DMS53 (cell line): ENCODE measurements at regions not wholly inside any gene's neighbourhood (a gene's known extent, or its start where the extent isn't known, plus 50 kb on each side); places are given as distances from the start of the nearest gene placed in this dataset.
"Not testable (repeated sequence)": the region's sequence is repeated elsewhere in the genome, so short reads cannot be mapped to it uniquely, and the experiment has no call there.

Source experiments
- DNase-seq: peaks from one replicate; lab custom pipeline; 2025; lab: John Stamatoyannopoulos, UW

DNA sequence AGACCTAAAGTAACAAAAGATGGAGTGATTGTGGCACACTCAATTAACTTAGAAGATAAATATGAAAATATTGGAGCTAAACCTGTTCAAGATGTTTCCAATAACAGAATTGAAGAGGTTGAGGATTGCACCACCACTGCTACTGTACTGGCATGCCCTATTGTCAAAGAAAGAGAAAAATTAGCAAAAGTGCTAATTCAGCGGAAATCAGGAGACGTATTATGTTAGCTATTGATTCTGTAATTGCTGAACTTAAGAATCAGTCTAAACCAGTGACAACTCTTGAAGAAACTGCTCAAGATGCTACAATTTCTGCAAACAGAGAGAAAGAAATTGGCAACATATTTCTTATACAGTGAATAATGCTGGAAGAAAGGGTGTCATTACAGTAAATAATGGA is 754.4 kb downstream of the CDH18 start:
- DNase-seq = no peak

- no peak for DNase-seq
Measured at GRCh38 chr5:19235101-19235584, 752.9 kb downstream of the CDH18 start.

- DNase-seq = peak; percentile 56
Measured at GRCh38 chr5:19240170-19240569, 747.8 kb downstream of the CDH18 start.

- DNase-seq = no peak
Measured at GRCh38 chr5:19241690-19242089, 746.3 kb downstream of the CDH18 start.

- DNase-seq = not testable (repeated sequence)
Measured at GRCh38 chr5:19246191-19246590, 741.8 kb downstream of the CDH18 start.

DNA sequence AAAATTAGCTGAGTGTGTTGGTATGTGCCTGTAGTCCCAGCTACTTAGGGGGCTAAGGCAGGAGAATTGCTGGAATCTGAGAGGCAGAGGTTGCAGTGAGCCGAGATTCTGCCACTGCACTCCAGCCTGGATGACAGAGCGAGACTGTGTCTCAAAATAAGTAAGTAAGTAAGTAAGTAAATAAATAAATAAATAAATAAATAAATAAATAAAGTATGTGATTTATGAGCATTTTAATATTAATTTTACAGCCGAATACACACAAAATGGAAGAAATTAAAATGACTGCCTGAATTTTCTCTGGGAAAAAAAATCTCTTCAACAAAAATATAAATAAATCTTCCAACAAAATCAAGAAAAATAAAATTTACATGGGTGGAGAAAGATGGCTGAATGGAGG is 740.7 kb downstream of the CDH18 start:
- DNase-seq = no peak

GRCh38 chr5:19256036-19256435 is 732.0 kb downstream of the CDH18 start:
- no peak for DNase-seq

GRCh38 chr5:19258686-19259085 is 729.3 kb downstream of the CDH18 start:
- peak; percentile 15 for DNase-seq

DNA sequence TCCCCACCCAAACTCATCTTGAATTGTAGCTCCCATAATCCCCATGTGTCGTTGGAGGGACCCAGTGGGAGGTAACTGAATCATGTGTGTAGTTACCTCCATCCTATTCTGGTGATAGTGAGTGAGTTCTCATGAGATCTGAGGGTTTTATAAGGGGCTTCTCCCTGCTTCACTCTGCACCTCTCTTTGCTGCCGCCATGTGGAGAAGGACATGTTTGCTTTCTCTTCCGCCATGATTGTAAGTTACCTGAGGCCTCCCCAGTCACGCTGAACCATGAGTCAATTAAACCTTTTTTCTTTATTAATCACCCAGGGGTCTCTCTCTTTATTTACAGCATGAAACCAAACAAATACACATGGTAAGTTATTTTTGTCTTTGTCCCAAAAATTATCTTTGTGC is 726.1 kb downstream of the CDH18 start:
- DNase-seq = peak; percentile 9

DNA sequence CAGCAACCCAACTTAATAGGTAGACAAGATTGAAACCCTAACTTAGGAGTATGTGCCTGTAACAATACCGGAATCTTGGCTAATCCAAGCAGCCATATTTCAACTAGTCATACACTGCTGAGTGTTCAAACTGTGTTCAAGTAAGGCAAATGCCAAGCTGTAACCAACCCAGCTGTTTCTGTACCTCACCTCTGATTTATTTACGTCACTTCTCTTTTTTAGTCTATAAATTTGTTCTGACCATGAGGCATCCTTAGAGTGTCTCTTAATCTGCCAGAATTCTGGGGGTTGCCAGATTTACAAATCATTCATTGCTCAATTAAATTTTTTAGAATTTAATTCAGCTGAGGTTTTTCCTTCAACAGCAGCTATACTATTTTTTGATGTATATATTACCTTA is 723.2 kb downstream of the CDH18 start:
- DNase-seq = no peak

GRCh38 chr5:19266791-19267190 is 721.2 kb downstream of the CDH18 start:
- DNase-seq = no peak

DNA sequence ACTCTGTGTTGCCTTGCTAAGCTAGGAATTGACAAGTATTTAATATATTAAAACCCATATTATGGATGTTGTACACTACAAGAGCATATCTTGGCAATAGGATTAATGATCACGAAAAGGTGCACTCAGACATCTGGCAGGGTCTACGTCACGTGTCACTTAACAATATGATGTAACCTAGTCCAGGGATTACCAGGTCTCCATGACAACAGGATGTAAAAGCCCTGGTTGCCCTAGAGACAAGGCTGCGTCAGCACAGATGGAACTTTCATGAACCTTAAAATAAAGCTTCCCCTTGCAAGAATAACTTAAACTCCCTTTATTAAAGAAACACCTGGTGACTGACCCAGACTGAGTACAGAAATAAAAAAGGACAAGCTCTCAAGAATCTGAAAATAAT is 717.8 kb downstream of the CDH18 start:
- DNase-seq = peak; percentile 88

DNA sequence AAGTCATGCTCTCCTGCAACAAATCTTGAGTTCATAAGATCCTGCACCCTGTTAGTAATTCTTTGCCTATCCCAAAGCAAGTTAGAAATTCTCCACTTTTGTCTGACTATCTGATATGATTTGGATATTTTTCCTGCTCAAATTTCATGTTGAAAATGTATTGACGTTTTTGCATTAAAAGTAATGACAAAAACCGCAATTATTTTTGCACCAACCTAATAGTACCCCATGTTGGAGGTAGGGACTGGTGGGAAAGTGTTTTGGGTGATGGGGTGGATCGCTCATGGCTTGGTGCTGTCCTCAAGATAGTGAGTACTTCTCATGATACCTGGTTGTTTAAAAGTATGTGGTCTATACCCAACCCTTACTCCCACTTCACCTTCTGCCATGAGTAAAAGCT is 713.4 kb downstream of the CDH18 start:
- no peak for DNase-seq

- no peak for DNase-seq
Measured at GRCh38 chr5:19285286-19285685, 702.7 kb downstream of the CDH18 start.

DNA sequence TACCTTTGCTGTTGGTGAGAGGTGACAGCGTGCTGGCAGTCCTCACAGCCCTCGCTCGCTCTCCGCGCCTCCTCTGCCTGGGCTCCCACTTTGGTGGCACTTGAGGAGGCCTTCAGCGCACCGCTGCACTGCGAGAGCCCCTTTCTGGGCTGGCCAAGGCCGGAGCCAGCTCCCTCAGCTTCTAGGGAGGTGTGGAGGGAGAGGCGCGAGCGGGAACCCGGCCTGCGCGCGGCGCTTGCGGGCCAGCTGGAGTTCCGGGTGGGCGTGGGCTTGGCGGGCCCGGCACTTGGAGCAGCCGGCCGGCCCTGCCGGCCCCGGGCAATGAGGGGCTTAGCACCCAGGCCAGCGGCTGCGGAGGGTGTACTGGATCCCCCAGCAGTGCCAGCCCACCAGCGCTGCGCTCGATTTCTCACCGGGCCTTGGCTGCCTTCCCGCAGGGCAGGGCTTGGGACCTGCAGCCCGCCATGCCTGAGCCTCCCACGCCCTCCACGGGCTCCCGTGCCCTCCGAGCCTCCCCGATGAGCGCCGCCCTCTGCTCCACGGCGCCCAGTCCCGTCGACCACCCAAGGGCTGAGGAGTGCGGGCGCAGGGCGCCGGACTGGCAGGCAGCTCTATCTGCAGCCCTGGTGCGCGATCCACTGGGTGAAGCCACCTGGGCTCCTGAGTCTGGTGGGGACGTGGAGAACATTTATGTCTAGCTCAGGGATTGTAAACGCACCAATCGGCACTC is 700.3 kb downstream of the CDH18 start:
- DNase-seq = not testable (repeated sequence)

- DNase-seq = not testable (repeated sequence)
Measured at GRCh38 chr5:19288311-19288710, 699.7 kb downstream of the CDH18 start.

GRCh38 chr5:19297934-19298333 is 690.1 kb downstream of the CDH18 start:
- DNase-seq = peak; percentile 4

DNA sequence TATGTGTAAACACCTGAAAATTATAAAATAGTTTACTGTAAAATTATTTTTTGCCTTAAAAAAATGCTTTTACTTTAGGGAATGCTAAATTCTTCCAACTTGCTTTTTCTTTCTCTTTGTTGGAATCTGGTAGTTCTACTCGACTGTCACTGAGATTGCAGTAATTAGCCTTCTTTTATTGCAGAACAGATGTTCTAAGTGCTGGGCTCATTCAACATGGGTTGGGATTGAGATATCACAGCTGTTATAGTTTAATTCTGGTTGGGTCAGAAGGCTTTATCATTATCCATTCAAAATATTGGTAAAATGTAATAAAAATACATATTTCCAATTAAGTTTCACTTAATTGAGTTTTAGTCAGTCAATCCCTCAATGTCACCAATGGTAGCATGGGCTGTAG is 686.7 kb downstream of the CDH18 start:
- no peak for DNase-seq

- DNase-seq = peak; percentile 42
Measured at GRCh38 chr5:19314840-19315239, 673.2 kb downstream of the CDH18 start.

DNA sequence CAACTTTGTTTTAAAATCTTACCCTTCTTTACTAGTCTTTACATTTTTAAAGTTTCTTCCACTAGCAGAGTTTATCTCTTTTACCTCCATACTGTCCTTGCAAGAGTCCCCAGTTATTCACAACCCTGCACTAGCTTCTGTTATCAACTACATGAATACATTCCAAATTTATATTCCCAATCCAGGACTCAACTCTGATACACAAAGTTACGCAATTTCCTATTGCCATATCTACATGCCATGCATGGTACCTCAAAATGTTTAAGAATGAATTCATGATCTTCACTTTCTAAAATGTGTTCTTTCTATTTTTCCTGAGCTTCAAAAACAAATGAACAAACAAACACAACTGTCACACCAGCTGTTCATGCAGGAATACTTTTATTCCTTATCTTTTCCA is 668.7 kb downstream of the CDH18 start:
- DNase-seq = no peak

DNA sequence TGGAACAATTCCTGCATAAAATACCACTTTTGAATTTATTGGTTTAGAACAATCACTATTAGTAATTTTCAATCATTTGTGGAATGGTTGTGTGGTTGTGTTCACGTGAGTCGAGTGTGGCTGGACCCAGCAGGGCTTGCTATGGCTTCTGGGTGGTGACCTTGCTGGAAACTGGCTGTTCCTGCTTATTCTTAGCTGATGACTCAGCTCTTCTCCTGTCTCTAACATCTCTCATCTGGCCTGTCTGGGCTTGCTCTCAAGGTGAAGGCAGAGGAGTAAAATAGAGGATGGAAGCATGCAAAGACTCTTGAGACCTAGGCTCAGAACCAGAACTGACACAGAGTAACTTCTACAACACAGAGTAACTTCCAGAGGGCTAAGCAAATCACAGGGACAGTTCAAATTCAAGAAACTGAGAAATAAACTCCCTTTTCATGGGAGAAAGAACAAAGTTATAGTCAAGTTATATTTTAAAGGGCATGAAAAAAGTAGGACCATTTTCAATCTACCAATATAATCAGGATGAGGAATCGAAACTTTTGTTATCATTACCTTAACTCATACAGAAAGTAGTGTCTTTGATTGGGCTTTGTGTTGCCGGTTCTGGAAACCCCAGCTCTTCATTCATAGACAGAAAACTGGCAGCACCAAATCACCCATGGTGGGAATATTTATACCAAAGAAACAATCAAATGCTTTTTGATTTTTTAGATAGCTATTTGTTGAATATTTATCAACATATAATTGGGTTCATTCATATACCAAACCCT is 665.1 kb downstream of the CDH18 start:
- peak; percentile 85 for DNase-seq

GRCh38 chr5:19334278-19334677 is 653.7 kb downstream of the CDH18 start:
- DNase-seq = no peak

- DNase-seq = no peak
Measured at GRCh38 chr5:19342942-19343341, 645.1 kb downstream of the CDH18 start.
